Right lobe of liver (tissue), 4 donors: ENCODE measurements at regions not wholly inside any gene's neighbourhood (a gene's known extent, or its start where the extent isn't known, plus 50 kb on each side); places are given as distances from the start of the nearest gene placed in this dataset.

Experiments used
- CTCF ChIP-seq, 4 donors: fragments of 200-600 bp in 3 of 4; fragments of 450-650 bp in 1 of 4; IDR thresholded peaks; one replicate each; pipeline versions ENCODE4 v1.5.1 to v1.8.0; 2016 to 2022; ENCODE audit warnings: antibody characterized with exemption in 4 of 4, mild to moderate bottlenecking in 2 of 4
- POLR2A ChIP-seq: fragments of 450-650 bp; IDR thresholded peaks from one replicate; pipeline ENCODE4 v1.6.1; 2017; ENCODE audit warnings: antibody characterized with exemption, mild to moderate bottlenecking
- donor health status: DM: no; HTN: no; CAD: no.
- donor health status: DM: no; HTN: no; CAD: no.
- donor health status: DM: no; HTN: yes; CAD: no.

DNA sequence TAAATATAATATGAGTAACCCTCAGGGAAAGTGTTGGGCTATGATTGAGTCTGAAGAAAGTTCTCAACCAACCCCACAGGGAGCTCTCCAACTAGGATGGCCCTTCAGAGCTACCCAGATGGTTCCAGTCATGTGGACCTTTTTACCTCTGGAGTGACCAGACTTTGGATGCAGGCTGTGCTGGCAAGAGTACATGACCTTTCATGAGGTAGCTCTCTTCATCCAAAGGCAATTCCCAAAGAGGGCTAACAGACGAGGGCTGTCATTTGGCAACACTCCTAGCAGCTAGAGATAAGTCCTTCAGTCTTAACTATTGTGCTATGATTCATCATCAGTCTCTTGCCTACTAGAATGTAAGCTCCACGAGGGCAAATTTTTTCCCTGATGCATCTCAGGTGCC lies 75.4 kb downstream of the DUSP6 start:
- TF ChIP-seq POLR2A (no peak), CTCF (IDR thresholded peaks at IDR 0.05) (no peak)
